ENCODE measurements at regions not wholly inside any gene's neighbourhood (a gene's known extent, or its start where the extent isn't known, plus 50 kb on each side); places are given as distances from the start of the nearest gene placed in this dataset.

DNA sequence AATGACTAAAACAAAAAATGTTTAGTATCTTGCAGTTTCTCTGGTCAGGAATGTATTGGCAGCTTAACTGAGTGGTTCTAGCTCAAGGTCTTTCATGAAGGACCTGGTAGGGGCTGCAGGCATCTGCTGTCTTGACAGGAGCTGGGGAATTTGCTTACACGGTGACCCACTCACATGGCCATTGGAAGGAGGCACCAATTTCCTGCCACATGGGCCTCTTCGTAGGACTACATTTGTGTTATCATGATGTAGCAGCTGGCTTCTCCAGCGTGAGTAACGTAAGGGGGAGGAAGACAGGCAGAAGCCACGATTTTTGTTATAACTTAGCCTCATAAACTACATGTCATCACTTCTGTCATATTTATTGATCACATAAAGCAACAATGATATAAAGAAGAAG lies 376.3 kb downstream of the AMY1C start:
- TF ChIP-seq, protein P1, sequence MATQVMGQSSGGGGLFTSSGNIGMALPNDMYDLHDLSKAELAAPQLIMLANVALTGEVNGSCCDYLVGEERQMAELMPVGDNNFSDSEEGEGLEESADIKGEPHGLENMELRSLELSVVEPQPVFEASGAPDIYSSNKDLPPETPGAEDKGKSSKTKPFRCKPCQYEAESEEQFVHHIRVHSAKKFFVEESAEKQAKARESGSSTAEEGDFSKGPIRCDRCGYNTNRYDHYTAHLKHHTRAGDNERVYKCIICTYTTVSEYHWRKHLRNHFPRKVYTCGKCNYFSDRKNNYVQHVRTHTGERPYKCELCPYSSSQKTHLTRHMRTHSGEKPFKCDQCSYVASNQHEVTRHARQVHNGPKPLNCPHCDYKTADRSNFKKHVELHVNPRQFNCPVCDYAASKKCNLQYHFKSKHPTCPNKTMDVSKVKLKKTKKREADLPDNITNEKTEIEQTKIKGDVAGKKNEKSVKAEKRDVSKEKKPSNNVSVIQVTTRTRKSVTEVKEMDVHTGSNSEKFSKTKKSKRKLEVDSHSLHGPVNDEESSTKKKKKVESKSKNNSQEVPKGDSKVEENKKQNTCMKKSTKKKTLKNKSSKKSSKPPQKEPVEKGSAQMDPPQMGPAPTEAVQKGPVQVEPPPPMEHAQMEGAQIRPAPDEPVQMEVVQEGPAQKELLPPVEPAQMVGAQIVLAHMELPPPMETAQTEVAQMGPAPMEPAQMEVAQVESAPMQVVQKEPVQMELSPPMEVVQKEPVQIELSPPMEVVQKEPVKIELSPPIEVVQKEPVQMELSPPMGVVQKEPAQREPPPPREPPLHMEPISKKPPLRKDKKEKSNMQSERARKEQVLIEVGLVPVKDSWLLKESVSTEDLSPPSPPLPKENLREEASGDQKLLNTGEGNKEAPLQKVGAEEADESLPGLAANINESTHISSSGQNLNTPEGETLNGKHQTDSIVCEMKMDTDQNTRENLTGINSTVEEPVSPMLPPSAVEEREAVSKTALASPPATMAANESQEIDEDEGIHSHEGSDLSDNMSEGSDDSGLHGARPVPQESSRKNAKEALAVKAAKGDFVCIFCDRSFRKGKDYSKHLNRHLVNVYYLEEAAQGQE (IDR thresholded peaks at IDR 0.05; ENCODE audit: insufficient read depth in 1 of 2, low read depth in 2 of 2, low read length in 2 of 2), result no peak
- TF ChIP-seq TAF1 (IDR thresholded peaks at IDR 0.05; ENCODE audit: borderline replicate concordance, insufficient read depth, low read length) (no peak), POLR2AphosphoS5 (IDR thresholded peaks at IDR 0.05; ENCODE audit: low read depth, low read length) (no peak)
